Suprapubic skin (tissue), 4 donors: ENCODE measurements at regions not wholly inside any gene's neighbourhood (a gene's known extent, or its start where the extent isn't known, plus 50 kb on each side); places are given as distances from the start of the nearest gene placed in this dataset.

Experiments used
- DNase-seq, 2 donors: peaks; one replicate each; pipeline ENCODE4 v3.0.0-alpha.2; 2019; ENCODE audit warnings: low spot score in 2 of 2
- H3K27ac ChIP-seq: fragments of 200-600 bp; sonication (generic); one replicate; pipeline ENCODE4 v1.5.1; 2019
- H3K27me3 ChIP-seq: fragments of 200-600 bp; sonication (generic); one replicate; pipeline ENCODE4 v1.5.1; 2019
- H3K36me3 ChIP-seq: fragments of 200-600 bp; sonication (generic); one replicate; pipeline ENCODE4 v1.5.1; 2019
- H3K4me1 ChIP-seq: fragments of 200-600 bp; sonication (generic); one replicate; pipeline ENCODE4 v1.5.1; 2019
- H3K4me3 ChIP-seq: fragments of 200-600 bp; sonication (generic); one replicate; pipeline ENCODE4 v1.5.1; 2019; ENCODE audit warnings: mild to moderate bottlenecking
- H3K9me3 ChIP-seq: fragments of 200-600 bp; sonication (generic); one replicate; pipeline ENCODE4 v1.5.1; 2019
- EP300 ChIP-seq: sonication (generic); formaldehyde crosslinking; IDR thresholded peaks from one replicate; pipeline ENCODE4 v1.6.1; 2017; ENCODE audit warnings: antibody characterized with exemption
- POLR2A ChIP-seq, 2 donors: fragments of 450-650 bp; IDR thresholded peaks; one replicate each; pipeline ENCODE4 v1.6.1; 2017; ENCODE audit warnings: antibody characterized with exemption in 2 of 2, mild to moderate bottlenecking in 2 of 2, moderate library complexity in 2 of 2
- POLR2AphosphoS5 ChIP-seq, 3 donors: sonication (generic); formaldehyde crosslinking; IDR thresholded peaks; one replicate each; pipeline ENCODE4 v1.6.1; 2017; ENCODE audit warnings: antibody characterized with exemption in 3 of 3
- WGBS: methylation state at CpG from one replicate; pipeline ENCODE4 v1.1.5; 2018; 5-methylcytosine and 5-hydroxymethylcytosine counted together
- TF ChIP-seq, protein P1 (sequence below), 2 donors: fragments of 200-600 bp in 1 of 2; fragments of 450-650 bp in 1 of 2; sonication (generic) in 1 of 2; IDR thresholded peaks; one replicate each; pipeline ENCODE4 v1.5.1; 2016 to 2019; ENCODE audit warnings: antibody characterized with exemption in 2 of 2, mild to moderate bottlenecking in 1 of 2, moderate library complexity in 1 of 2

DNA sequence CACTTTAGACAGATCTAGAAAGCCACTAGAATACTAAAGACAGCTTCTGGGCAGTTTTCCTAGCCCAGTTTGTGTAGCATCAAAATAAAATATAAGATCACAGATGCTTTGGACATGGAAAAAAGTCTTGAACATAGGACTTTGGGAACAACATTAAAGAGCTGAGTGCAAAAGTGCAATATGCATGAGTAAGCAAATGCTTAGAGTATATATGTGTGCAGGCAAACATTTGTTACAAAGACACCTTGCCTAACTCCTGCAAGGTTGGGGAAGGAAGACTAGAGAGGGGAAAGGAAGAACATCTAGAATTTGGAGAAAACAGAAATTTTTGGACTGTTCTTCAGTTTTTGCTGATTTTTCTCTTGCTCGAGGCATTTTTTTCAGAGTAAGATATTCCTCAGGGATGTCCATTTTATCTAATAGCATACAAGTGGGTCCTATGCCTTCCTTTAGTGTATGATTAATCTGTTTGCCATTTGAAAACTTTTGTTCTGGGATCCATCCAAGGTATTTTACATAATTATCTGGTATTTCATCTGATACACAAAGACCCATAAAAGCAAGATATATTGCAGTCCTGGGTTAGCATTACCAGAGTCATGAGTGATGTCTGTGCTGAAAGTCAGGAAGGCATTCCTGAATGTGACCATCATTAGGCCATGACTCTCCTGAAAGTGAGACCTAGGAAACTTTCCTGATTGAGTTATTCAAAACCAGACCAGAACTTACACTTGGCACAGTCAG, 142.0 kb upstream of the RGMB start:
- Histone ChIP-seq H3K4me1 (no peaks in the 10 kb centered on the region), H3K9me3 (peaks cover 5% of the 10 kb centered on the region), H3K27me3 (no peaks in the 10 kb centered on the region), H3K4me3 (no peak overlapping the region), H3K36me3 (no peaks in the 10 kb centered on the region), H3K27ac (no peak overlapping the region)
- TF ChIP-seq, protein P1, sequence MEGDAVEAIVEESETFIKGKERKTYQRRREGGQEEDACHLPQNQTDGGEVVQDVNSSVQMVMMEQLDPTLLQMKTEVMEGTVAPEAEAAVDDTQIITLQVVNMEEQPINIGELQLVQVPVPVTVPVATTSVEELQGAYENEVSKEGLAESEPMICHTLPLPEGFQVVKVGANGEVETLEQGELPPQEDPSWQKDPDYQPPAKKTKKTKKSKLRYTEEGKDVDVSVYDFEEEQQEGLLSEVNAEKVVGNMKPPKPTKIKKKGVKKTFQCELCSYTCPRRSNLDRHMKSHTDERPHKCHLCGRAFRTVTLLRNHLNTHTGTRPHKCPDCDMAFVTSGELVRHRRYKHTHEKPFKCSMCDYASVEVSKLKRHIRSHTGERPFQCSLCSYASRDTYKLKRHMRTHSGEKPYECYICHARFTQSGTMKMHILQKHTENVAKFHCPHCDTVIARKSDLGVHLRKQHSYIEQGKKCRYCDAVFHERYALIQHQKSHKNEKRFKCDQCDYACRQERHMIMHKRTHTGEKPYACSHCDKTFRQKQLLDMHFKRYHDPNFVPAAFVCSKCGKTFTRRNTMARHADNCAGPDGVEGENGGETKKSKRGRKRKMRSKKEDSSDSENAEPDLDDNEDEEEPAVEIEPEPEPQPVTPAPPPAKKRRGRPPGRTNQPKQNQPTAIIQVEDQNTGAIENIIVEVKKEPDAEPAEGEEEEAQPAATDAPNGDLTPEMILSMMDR (IDR thresholded peaks at IDR 0.05) = no peak
- TF ChIP-seq EP300 (no peak), POLR2AphosphoS5 (IDR thresholded peaks at IDR 0.05) (no peak), POLR2A (IDR thresholded peaks at IDR 0.05) (no peak)
- 71% methylated on average over 1 of the region's 1 CpG for WGBS
- DNase-seq = no peak

DNA sequence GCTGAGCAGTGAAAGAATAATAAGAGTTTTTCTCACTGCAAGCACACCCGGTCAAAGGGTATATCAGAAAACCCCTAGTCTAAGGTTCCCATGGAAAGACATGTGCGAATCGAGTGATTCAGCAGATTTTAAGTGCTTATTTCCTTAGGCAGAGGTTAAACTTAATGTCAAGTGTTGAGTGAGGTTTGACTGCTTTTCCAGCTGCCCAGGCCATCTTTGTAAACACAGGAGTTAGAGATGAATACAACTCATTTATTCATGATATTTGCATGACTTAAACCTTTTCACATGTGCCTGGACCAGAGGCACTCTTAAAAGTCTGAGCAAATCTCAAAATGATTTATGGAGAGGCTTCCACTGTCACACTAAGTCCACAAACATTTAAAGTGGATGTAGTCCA, 137.8 kb upstream of the RGMB start:
- WGBS = 61% methylated on average over 3 of the region's 3 CpGs
- TF ChIP-seq, protein P1 (IDR thresholded peaks at IDR 0.05) = no peak
- no peak for TF ChIP-seq POLR2AphosphoS5 (IDR thresholded peaks at IDR 0.05)
- no peak for TF ChIP-seq POLR2A (IDR thresholded peaks at IDR 0.05)
- no peak for TF ChIP-seq EP300

DNA sequence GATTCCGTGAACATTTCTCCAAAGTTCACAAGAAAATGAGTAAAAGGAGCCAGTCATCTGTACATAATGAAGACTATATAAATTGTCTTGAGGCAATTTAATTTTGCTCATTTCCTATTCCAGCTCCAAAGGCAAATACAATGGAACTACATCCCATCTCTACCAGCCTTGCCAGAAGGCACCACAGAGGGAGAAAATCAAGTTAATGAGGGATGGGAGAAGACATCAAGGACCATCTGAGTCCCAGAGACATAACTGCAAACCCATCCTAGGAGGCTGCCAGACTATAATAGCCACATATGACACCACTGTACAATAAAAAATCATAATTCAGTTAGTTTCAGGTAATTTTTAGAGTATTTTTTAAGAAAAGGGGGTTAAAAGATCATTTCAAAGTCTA, 136.3 kb upstream of the RGMB start:
- WGBS = 88% methylated on average over 1 of the region's 1 CpG
- Histone ChIP-seq H3K4me3 (no peak overlapping the region), H3K9me3 (no peaks in the 10 kb centered on the region), H3K4me1 (no peaks in the 10 kb centered on the region), H3K27me3 (no peaks in the 10 kb centered on the region), H3K27ac (no peak overlapping the region), H3K36me3 (no peaks in the 10 kb centered on the region)
- TF ChIP-seq, protein P1 (IDR thresholded peaks at IDR 0.05) = no peak
- TF ChIP-seq POLR2AphosphoS5 (IDR thresholded peaks at IDR 0.05) = no peak
- no peak for TF ChIP-seq EP300
- TF ChIP-seq POLR2A (IDR thresholded peaks at IDR 0.05) = no peak
- DNase-seq = no peak

More for the DNA sequence above, 137.8 kb upstream of the RGMB start:
- H3K27ac ChIP-seq = no peak overlapping the region
- H3K9me3 ChIP-seq = no peaks in the 10 kb centered on the region
- no peaks in the 10 kb centered on the region for H3K27me3 ChIP-seq
- no peaks in the 10 kb centered on the region for H3K4me1 ChIP-seq
- H3K36me3 ChIP-seq = no peaks in the 10 kb centered on the region
- DNase-seq = no peak
- no peak overlapping the region for H3K4me3 ChIP-seq

DNA sequence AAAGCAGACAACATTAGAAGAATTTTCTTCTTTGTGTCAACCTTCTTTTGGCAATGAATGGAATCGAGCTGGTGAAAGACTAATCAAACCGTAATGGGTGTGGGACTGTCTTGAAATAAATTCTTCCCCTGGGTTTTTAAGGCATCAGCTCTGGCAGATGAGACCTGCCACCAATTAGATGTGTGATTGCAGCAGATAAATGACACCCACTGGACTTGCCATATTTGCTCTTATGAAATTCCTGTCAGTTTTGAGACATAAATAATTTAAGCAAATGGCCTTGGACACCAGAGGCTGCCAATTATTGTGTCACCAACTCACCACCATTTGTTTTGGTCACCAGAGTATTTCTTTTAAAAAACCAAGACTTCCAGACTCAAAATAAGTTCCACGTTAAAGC, 135.9 kb upstream of the RGMB start:
- no peaks in the 10 kb centered on the region for H3K9me3 ChIP-seq
- H3K27me3 ChIP-seq = no peaks in the 10 kb centered on the region
- WGBS = 57% methylated on average over 3 of the region's 3 CpGs
- no peak overlapping the region for H3K27ac ChIP-seq
- TF ChIP-seq POLR2A (IDR thresholded peaks at IDR 0.05) = no peak
- no peak for TF ChIP-seq POLR2AphosphoS5 (IDR thresholded peaks at IDR 0.05)
- no peak for TF ChIP-seq EP300
- TF ChIP-seq, protein P1 (IDR thresholded peaks at IDR 0.05) = no peak
- no peak overlapping the region for H3K4me3 ChIP-seq
- no peaks in the 10 kb centered on the region for H3K36me3 ChIP-seq
- H3K4me1 ChIP-seq = no peaks in the 10 kb centered on the region
- DNase-seq = no peak

DNA sequence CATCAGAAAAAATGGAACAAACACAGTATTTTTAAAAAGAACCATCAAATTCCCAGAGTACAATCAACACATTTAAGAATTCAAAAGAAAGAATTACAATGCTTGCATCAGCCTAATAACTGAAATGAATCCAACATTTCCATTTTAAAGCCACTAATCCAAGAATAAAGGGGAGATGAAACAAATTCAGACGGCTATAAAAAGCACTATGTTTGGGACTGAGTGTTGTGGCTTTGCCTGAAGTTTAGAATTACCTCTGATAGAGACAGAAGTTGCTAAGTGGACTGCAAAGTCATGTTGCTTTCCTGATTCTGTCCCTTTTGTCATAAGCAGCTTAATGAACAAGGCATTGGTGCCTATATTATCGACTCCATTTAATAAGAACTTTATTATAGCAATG, 135.4 kb upstream of the RGMB start:
- Histone ChIP-seq H3K4me3 (no peak overlapping the region), H3K27ac (no peak overlapping the region), H3K27me3 (no peaks in the 10 kb centered on the region), H3K9me3 (no peaks in the 10 kb centered on the region), H3K4me1 (no peaks in the 10 kb centered on the region), H3K36me3 (no peaks in the 10 kb centered on the region)
- no peak for TF ChIP-seq EP300
- TF ChIP-seq, protein P1 (IDR thresholded peaks at IDR 0.05) = no peak
- TF ChIP-seq POLR2A (IDR thresholded peaks at IDR 0.05) = no peak
- TF ChIP-seq POLR2AphosphoS5 (IDR thresholded peaks at IDR 0.05) = no peak
- WGBS = 58% methylated on average over 2 of the region's 2 CpGs
- DNase-seq = no peak
